ENCODE measurements at regions not wholly inside any gene's neighbourhood (a gene's known extent, or its start where the extent isn't known, plus 50 kb on each side); places are given as distances from the start of the nearest gene placed in this dataset.
"Not testable (repeated sequence)": the region's sequence is repeated elsewhere in the genome, so short reads cannot be mapped to it uniquely, and the experiment has no call there.

GRCh38 chr1:60696512-60696911 is 385.8 kb upstream of the NFIA start:
- TF ChIP-seq CTCF (IDR thresholded peaks at IDR 0.05; ENCODE audit: low read depth, low read length, missing control alignments) = no peak
- DNase-seq (ENCODE audit: low read depth) = no peak

GRCh38 chr1:60695716-60696171 is 386.6 kb upstream of the NFIA start:
- no peak for DNase-seq (ENCODE audit: low read depth)
- H3K4me3 ChIP-seq (ENCODE audit: low read depth, low read length) = no peak overlapping the region
- in situ Hi-C loops (cut with HindIII; ENCODE audit: low sequenced_read_pairs) = no loop called here
- no peak for TF ChIP-seq CTCF (IDR thresholded peaks at IDR 0.05; ENCODE audit: low read depth, low read length, missing control alignments)

More at GRCh38 chr1:60696512-60696911, 385.8 kb upstream of the NFIA start:
- H3K4me3 ChIP-seq (ENCODE audit: low read depth, low read length) = no peak overlapping the region
- in situ Hi-C loops (cut with HindIII; ENCODE audit: low sequenced_read_pairs) = no loop called here

- no peak for DNase-seq (ENCODE audit: low read depth)
- no peak overlapping the region for H3K4me3 ChIP-seq (ENCODE audit: low read depth, low read length)
- in situ Hi-C loops (cut with HindIII; ENCODE audit: low sequenced_read_pairs) = no loop called here
- no peak for TF ChIP-seq CTCF (IDR thresholded peaks at IDR 0.05; ENCODE audit: low read depth, low read length, missing control alignments)
These were observed 387.4 kb upstream of the NFIA start for GRCh38 chr1:60694980-60695379.

GRCh38 chr1:60692031-60692430 is 390.3 kb upstream of the NFIA start:
- no peak for TF ChIP-seq CTCF (IDR thresholded peaks at IDR 0.05; ENCODE audit: low read depth, low read length, missing control alignments)
- no peak for DNase-seq (ENCODE audit: low read depth)
- in situ Hi-C loops (cut with HindIII; ENCODE audit: low sequenced_read_pairs) = no loop called here
- H3K4me3 ChIP-seq (ENCODE audit: low read depth, low read length) = no peak overlapping the region

DNA sequence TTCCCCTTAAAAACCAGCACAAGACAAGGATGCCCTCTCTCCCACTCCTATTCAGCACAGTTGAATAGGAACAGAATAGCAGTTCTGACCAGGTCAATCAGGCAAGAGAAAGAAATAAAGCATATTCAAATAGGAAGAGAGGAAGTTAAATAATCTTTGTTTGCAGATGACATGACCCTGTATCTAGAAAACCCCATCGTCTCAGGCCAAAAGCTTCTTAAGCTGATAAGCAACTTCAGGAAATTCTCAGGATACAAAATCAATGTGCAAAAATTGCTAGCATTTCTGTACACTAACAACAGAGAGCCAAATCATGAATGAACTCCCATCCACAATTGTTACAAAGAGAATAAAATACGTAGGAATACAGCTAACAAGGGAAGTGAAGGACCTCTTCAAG is 394.1 kb upstream of the NFIA start:
- H3K4me3 ChIP-seq (ENCODE audit: low read depth, low read length); DNase-seq (ENCODE audit: low read depth); in situ Hi-C loops (cut with HindIII; ENCODE audit: low sequenced_read_pairs): not testable (repeated sequence)

GRCh38 chr1:60681095-60681860 is 401.1 kb upstream of the NFIA start:
- DNase-seq (ENCODE audit: low read depth) = no peak
- in situ Hi-C loops (cut with HindIII; ENCODE audit: low sequenced_read_pairs) = no loop called here
- no peak overlapping the region for H3K4me3 ChIP-seq (ENCODE audit: low read depth, low read length)
- TF ChIP-seq CTCF (IDR thresholded peaks at IDR 0.05; ENCODE audit: low read depth, low read length, missing control alignments) = no peak

DNA sequence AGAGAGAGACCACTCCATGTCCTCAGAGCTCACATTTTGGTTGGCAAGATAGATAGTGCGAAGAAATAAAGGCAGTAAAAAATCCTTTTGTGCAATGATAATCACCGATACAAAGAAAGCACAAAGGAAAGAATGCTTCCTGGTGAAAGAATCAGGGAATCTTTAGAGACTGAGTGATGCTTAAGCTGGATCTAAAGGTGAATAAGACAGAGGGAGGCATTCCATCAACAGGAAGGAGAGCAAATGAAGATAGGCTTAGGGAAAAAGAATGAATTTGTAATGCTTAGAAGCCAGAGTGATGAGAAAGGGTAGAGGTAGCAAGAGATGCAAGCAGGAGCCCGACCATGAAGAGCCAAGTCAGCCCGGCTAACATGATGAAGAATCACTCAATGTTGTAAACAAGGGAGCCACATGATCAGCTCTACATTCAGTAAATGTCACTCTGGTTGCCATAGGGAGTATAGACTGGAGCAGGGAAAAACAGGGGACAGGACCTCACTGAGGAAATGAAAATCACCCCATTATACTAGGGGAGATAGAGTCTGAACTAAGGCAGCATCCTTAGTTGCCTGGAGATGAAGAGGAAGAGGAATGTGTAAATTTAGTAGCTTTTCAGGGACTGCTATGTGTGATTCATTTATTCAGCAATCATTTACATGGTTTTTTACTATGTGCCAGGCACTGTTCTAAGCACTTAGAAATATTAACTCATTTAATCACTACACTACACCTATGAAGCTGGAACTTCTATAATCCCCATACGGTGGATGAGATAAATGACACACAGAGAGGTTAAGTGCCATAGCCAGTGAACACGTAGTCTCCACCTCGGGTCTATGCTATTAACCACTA is 402.6 kb upstream of the NFIA start:
- no peak overlapping the region for H3K4me3 ChIP-seq (ENCODE audit: low read depth, low read length)
- TF ChIP-seq CTCF (IDR thresholded peaks at IDR 0.05; ENCODE audit: low read depth, low read length, missing control alignments) = no peak
- DNase-seq (ENCODE audit: low read depth) = no peak
- in situ Hi-C loops (cut with HindIII; ENCODE audit: low sequenced_read_pairs) = no loop called here
